ENCODE measurements at regions not wholly inside any gene's neighbourhood (a gene's known extent, or its start where the extent isn't known, plus 50 kb on each side); places are given as distances from the start of the nearest gene placed in this dataset.

GRCh38 chr3:71990545-71990944, 205.6 kb upstream of the PROK2 start:
- Histone ChIP-seq H2AFZ (no peak overlapping the region), H3K79me2 (replicated peaks; ENCODE audit: insufficient read depth) (no peaks in the 10 kb centered on the region), H3K27ac (ENCODE audit: low read depth) (no peak overlapping the region), H3F3A (replicated peaks; ENCODE audit: low read depth) (no peaks in the 10 kb centered on the region), H3K4me3 (no peak overlapping the region), H3K4me1 (ENCODE audit: insufficient read depth) (peaks cover 7% of the 10 kb centered on the region), H3K36me3 (ENCODE audit: insufficient read depth) (no peaks in the 10 kb centered on the region), H3K9me2 (ENCODE audit: insufficient read depth) (0 out of 2 replicates have a peak, but pooled peaks cover 5% of the 10 kb centered on the region), H4K20me1 (replicated peaks; ENCODE audit: insufficient read depth) (no peaks in the 10 kb centered on the region), H3K4me2 (no peak overlapping the region), H3K27me3 (ENCODE audit: insufficient read depth) (no peaks in the 10 kb centered on the region)
- Mint-ChIP-seq H3K9me3 (peaks cover 6% of the 10 kb centered on the region; the same call in 2 of the 3 replicates), H3K36me3 (ENCODE audit: low read depth) (no peaks in the 10 kb centered on the region), H3K27ac (no peak overlapping the region), H3K4me1 (peaks cover 15% of the 10 kb centered on the region), H3K4me3 (no peak overlapping the region), H3K27me3 (ENCODE audit: insufficient read depth, low read depth, poor library complexity) (peaks cover 5% of the 10 kb centered on the region)
- TF ChIP-seq JUNB (IDR thresholded peaks at IDR 0.05; ENCODE audit: unreplicated experiment): no peak
- no peak for TF ChIP-seq ZNF331 (CRISPR knock-in tag; IDR thresholded peaks at IDR 0.05; ENCODE audit: low read depth)
- TF ChIP-seq EZH2 (IDR thresholded peaks at IDR 0.05; ENCODE audit: low read depth, unreplicated experiment): no peak
- TF ChIP-seq EZH2phosphoT487 (IDR thresholded peaks at IDR 0.05; ENCODE audit: unreplicated experiment): no peak
- no peak for TF ChIP-seq STAT1 (IDR thresholded peaks at IDR 0.05; ENCODE audit: unreplicated experiment)
- no peak for TF ChIP-seq CREB1 (CRISPR knock-in tag; IDR thresholded peaks at IDR 0.05; ENCODE audit: low read depth)
- TF ChIP-seq ETS1 (IDR thresholded peaks at IDR 0.05): no peak
- TF ChIP-seq POLR2AphosphoS5 (IDR thresholded peaks at IDR 0.05; ENCODE audit: low read depth): no peak
- TF ChIP-seq REST (IDR thresholded peaks at IDR 0.05; ENCODE audit: unreplicated experiment): no peak
- no peak for TF ChIP-seq ZNF462 (CRISPR knock-in tag; IDR thresholded peaks at IDR 0.05)
- TF ChIP-seq NANOG (IDR thresholded peaks at IDR 0.05; ENCODE audit: borderline replicate concordance): no peak
- TF ChIP-seq ZNF114 (CRISPR knock-in tag; IDR thresholded peaks at IDR 0.05): no peak
- TF ChIP-seq CTCF (conservative IDR thresholded peaks at IDR 0.05; ENCODE audit: low read depth in 2 of 2): no peak
- no peak for DNase-seq (ENCODE audit: low spot score)
- no peak for ATAC-seq
